ENCODE measurements at regions not wholly inside any gene's neighbourhood (a gene's known extent, or its start where the extent isn't known, plus 50 kb on each side); places are given as distances from the start of the nearest gene placed in this dataset.

- TF ChIP-seq CTCF (IDR thresholded peaks at IDR 0.05; ENCODE audit: low read depth, low read length, poor library complexity, severe bottlenecking) (no peak), EZH2phosphoT487 (IDR thresholded peaks at IDR 0.05; ENCODE audit: borderline replicate concordance, low read length) (no peak)
Observed at GRCh38 chr2:196444442-196444841, 195.1 kb upstream of the CCDC150 start.

Measured in DOHH2 (cell line).